Neural progenitor cell (in vitro differentiated cells): ENCODE measurements at regions not wholly inside any gene's neighbourhood (a gene's known extent, or its start where the extent isn't known, plus 50 kb on each side); places are given as distances from the start of the nearest gene placed in this dataset.
"Not testable (repeated sequence)": the region's sequence is repeated elsewhere in the genome, so short reads cannot be mapped to it uniquely, and the experiment has no call there.

Source experiments
- CTCF ChIP-seq: fragments of 200-600 bp; sonication (generic); IDR thresholded peaks from 2 replicates; pipeline ENCODE4 v1.5.1; 2017; ENCODE audit warnings: antibody characterized with exemption, mild to moderate bottlenecking
- EZH2 ChIP-seq: fragments of 200-600 bp; sonication (generic); IDR thresholded peaks from 2 replicates; pipeline ENCODE4 v1.6.1; 2017; ENCODE audit warnings: antibody characterized with exemption, mild to moderate bottlenecking, moderate library complexity
- EZH2phosphoT487 ChIP-seq: fragments of 200-600 bp; sonication (generic); IDR thresholded peaks from 2 replicates; pipeline ENCODE4 v1.6.1; 2017; ENCODE audit warnings: antibody characterized with exemption

DNA sequence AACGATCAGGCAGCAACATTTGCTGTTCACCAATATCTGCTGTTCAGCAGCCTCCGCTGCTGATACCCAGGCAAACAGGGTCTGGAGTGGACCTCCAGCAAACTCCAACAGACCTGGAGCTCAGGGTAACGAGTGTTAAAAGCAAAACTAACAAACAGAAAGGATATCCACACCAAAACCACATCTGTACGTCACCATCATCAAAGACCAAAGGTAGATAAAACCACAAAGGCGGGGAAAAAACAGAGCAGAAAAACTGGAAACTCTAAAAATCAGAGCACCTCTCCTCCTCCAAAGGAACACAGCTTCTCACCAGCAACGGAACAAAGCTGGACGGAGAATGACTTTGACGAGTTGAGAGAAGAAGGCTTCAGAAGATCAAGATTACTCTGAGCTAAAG is 192.8 kb upstream of the MGAT5 start:
- not testable (repeated sequence) for TF ChIP-seq CTCF, EZH2, EZH2phosphoT487
